Right lobe of liver (tissue), 6 donors: ENCODE measurements at regions not wholly inside any gene's neighbourhood (a gene's known extent, or its start where the extent isn't known, plus 50 kb on each side); places are given as distances from the start of the nearest gene placed in this dataset.

Source experiments
- ATAC-seq, 4 donors: fragments of 200-7000 bp; cut with Tn5 transposase; one replicate each; pipeline ENCODE4 v1.9.1; 2020; ENCODE audit warnings: mild to moderate bottlenecking in 4 of 4, moderate library complexity in 4 of 4
- DNase-seq, 3 donors: peaks; one replicate each; pipeline ENCODE4 v3.0.0-alpha.2; 2020
- H3K27ac ChIP-seq, 3 donors: fragments of 200-600 bp; one replicate each; pipeline ENCODE4 v1.8.0; 2022
- H3K27me3 ChIP-seq, 2 donors: fragments of 200-600 bp; one replicate each; pipeline ENCODE4 v1.8.0; 2022
- H3K36me3 ChIP-seq, 4 donors: fragments of 200-600 bp; sonication (generic) in 1 of 4; one replicate each; pipeline versions ENCODE4 v1.5.1 to v1.8.0; 2017 to 2022; ENCODE audit warnings: control low read depth in 1 of 4
- H3K4me1 ChIP-seq, 4 donors: fragments of 200-600 bp; sonication (generic) in 1 of 4; one replicate each; pipeline versions ENCODE4 v1.5.1 to v1.8.0; 2017 to 2022; ENCODE audit warnings: control low read depth in 1 of 4
- H3K4me3 ChIP-seq, 3 donors: fragments of 200-600 bp; one replicate each; pipeline ENCODE4 v1.8.0; 2022
- H3K9me3 ChIP-seq, 4 donors: fragments of 200-600 bp; sonication (generic) in 1 of 4; one replicate each; pipeline versions ENCODE4 v1.5.1 to v1.8.0; 2017 to 2022; ENCODE audit warnings: control low read depth in 1 of 4
- POLR2A ChIP-seq: fragments of 450-650 bp; IDR thresholded peaks from one replicate; pipeline ENCODE4 v1.6.1; 2017; ENCODE audit warnings: antibody characterized with exemption, mild to moderate bottlenecking
- WGBS: methylation state at CpG from one replicate; pipeline ENCODE4 v1.1.6; 2018; ENCODE audit warnings: low coverage, low lambda C conversion rate; ENCODE audit not compliant: insufficient coverage; ENCODE audit errors: missing lambda C conversion rate; 5-methylcytosine and 5-hydroxymethylcytosine counted together
- intact Hi-C, 2 donors: fragments of 100-400 bp; cut with DNase I; formaldehyde crosslinking; loops; one replicate each; pipeline versions ENCODE4 v1.11.2 to v1.14.1; 2022
- TF ChIP-seq, protein P1 (sequence below), 4 donors: fragments of 200-600 bp in 3 of 4; fragments of 450-650 bp in 1 of 4; IDR thresholded peaks; one replicate each; pipeline versions ENCODE4 v1.5.1 to v1.8.0; 2016 to 2022; ENCODE audit warnings: antibody characterized with exemption in 4 of 4, mild to moderate bottlenecking in 2 of 4
- donor health status: DM: no; HTN: yes; CAD: no.
- donor health status: DM: no; HTN: no; CAD: no.
- donor health status: DM: no; HTN: no; CAD: no.
- donor health status: DM: no; HTN: yes; CAD: no.
- donor health status: DM: no; HTN: yes; CAD: no.

DNA sequence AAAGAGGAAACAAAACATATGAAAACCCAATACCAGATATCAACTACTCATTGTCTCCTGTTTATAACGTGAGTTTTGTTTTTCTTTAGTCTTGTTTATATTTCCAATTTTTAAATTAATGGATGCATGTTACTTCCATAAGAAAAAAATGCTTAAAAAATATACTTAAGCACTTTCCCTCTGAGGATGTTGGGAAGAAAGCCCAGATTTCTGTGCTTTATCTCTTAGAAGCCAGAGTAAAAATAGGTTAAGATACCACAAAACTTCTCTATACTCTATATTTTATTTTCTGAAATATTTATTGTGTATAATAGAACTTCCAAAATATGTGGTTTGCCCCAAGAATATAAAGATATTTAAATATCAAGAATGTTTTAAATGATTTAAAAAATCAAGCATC lies 633.9 kb downstream of the STK39 start:
- Histone ChIP-seq H3K9me3 (no peaks in the 10 kb centered on the region), H3K4me3 (no peak overlapping the region), H3K36me3 (no peaks in the 10 kb centered on the region), H3K4me1 (no peaks in the 10 kb centered on the region), H3K27ac (no peak overlapping the region), H3K27me3 (no peaks in the 10 kb centered on the region)
- DNase-seq (no peak), ATAC-seq (no peak)
- intact Hi-C loops = no loop called here
- 53% methylated on average over 1 of the region's 1 CpG for WGBS
- no peak for TF ChIP-seq POLR2A
- TF ChIP-seq, protein P1, sequence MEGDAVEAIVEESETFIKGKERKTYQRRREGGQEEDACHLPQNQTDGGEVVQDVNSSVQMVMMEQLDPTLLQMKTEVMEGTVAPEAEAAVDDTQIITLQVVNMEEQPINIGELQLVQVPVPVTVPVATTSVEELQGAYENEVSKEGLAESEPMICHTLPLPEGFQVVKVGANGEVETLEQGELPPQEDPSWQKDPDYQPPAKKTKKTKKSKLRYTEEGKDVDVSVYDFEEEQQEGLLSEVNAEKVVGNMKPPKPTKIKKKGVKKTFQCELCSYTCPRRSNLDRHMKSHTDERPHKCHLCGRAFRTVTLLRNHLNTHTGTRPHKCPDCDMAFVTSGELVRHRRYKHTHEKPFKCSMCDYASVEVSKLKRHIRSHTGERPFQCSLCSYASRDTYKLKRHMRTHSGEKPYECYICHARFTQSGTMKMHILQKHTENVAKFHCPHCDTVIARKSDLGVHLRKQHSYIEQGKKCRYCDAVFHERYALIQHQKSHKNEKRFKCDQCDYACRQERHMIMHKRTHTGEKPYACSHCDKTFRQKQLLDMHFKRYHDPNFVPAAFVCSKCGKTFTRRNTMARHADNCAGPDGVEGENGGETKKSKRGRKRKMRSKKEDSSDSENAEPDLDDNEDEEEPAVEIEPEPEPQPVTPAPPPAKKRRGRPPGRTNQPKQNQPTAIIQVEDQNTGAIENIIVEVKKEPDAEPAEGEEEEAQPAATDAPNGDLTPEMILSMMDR (IDR thresholded peaks at IDR 0.05) = no peak

DNA sequence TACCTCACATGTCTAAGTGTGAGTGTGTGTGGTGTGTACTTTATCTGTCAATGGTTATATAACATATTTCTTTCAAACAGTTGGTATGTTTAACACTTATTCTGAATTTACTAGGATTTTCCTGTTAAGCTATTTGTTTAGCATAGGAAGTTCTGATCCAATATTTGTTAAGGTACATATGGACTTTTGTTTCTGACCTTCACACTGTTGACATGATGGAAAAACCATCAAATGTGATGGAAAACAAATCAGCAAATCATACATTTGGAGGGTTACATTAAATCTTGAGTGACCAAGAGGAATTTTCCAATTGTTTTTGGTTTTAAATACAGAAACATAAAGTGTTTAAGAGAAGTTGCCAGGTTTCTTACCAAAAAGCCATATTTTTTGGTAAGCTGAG lies 638.9 kb downstream of the STK39 start:
- no peaks in the 10 kb centered on the region for H3K9me3 ChIP-seq
- no peak overlapping the region for H3K27ac ChIP-seq
- no peak for ATAC-seq
- DNase-seq = no peak
- H3K4me1 ChIP-seq = no peaks in the 10 kb centered on the region
- intact Hi-C loops = no loop called here
- H3K27me3 ChIP-seq = no peaks in the 10 kb centered on the region
- no peaks in the 10 kb centered on the region for H3K36me3 ChIP-seq
- TF ChIP-seq, protein P1 (IDR thresholded peaks at IDR 0.05) = no peak
- TF ChIP-seq POLR2A = no peak
- no peak overlapping the region for H3K4me3 ChIP-seq

DNA sequence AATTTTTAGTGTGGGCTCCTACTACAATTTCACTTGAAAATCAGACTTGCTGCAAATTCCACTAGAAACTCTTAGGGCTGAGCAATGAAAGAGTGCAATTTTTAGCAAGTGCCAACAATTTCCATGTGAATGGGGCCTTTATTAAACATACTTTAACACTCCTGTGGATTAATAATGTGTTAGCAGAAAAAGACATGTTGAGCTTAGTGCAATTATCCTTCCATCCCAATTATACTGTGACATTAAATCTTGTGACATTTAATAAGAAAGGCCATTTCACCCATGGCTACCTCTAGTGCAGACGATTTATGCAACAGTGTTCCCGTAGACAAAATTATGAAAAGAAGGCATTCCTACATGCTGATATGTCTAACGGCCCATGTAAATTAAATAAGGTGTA lies 639.7 kb downstream of the STK39 start:
- TF ChIP-seq POLR2A = no peak
- TF ChIP-seq, protein P1 (IDR thresholded peaks at IDR 0.05) = no peak
- WGBS = 71% methylated on average over 3 of the region's 3 CpGs
- DNase-seq = no peak
- Histone ChIP-seq H3K27ac (no peak overlapping the region), H3K4me3 (no peak overlapping the region), H3K36me3 (no peaks in the 10 kb centered on the region), H3K27me3 (no peaks in the 10 kb centered on the region), H3K4me1 (no peaks in the 10 kb centered on the region), H3K9me3 (no peaks in the 10 kb centered on the region)
- intact Hi-C loops = no loop called here
- no peak for ATAC-seq

DNA sequence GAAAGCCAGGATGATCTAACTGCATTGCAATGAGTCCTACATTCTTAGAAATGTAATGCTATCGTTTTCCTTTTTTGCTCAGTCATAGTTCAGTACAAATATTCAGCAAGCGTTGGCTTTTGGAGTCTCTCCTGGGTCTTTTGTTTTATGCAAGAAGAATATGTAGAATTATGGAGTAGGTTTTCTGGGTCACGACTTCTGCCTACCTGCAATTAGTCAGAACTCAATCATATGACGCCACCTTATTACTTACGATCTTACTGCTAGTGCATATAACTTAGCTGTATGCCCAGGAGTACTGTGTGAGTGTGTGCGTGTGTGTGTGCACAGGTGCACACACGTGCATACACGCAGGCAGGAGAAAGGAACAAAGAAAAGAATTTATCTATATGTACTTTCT lies 640.2 kb downstream of the STK39 start:
- 64% methylated on average over 8 of the region's 8 CpGs for WGBS
- no peaks in the 10 kb centered on the region for H3K9me3 ChIP-seq
- H3K36me3 ChIP-seq = no peaks in the 10 kb centered on the region
- no peak overlapping the region for H3K27ac ChIP-seq
- H3K27me3 ChIP-seq = no peaks in the 10 kb centered on the region
- no peak overlapping the region for H3K4me3 ChIP-seq
- TF ChIP-seq, protein P1 (IDR thresholded peaks at IDR 0.05) = no peak
- TF ChIP-seq POLR2A = no peak
- no peaks in the 10 kb centered on the region for H3K4me1 ChIP-seq
- DNase-seq (no peak), ATAC-seq (no peak)
- intact Hi-C loops = no loop called here

DNA sequence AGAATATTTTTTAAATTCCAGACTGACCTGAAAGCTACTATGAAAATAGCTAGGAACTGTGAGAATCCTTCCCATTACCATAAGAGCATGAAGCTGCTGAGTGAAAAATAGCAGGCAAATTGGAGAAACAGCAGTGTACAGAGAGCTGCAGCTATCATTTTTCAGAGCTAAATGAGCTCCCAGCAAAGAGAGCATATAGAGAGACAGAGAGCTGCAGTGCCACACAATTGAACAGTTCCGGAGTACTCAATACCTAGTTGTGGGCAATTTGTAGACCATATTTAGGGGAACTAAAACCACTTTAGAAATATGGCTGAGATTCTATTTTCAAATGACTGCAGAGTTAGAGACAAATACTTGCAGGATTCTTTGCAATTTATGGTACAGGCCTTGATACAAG lies 645.3 kb downstream of the STK39 start:
- no peak for ATAC-seq

More for the DNA sequence above, 645.3 kb downstream of the STK39 start:
- H3K9me3 ChIP-seq = no peaks in the 10 kb centered on the region
- H3K27me3 ChIP-seq = no peaks in the 10 kb centered on the region
- no peak overlapping the region for H3K4me3 ChIP-seq
- DNase-seq = no peak
- H3K27ac ChIP-seq = no peak overlapping the region
- intact Hi-C loops = no loop called here
- 100% methylated on average over 1 of the region's 1 CpG for WGBS
- TF ChIP-seq, protein P1 (IDR thresholded peaks at IDR 0.05) = no peak
- no peak for TF ChIP-seq POLR2A
- H3K36me3 ChIP-seq = no peaks in the 10 kb centered on the region
- H3K4me1 ChIP-seq = no peaks in the 10 kb centered on the region
